Vagina (tissue), 2 donors: ENCODE measurements at regions not wholly inside any gene's neighbourhood (a gene's known extent, or its start where the extent isn't known, plus 50 kb on each side); places are given as distances from the start of the nearest gene placed in this dataset.
"Not testable (repeated sequence)": the region's sequence is repeated elsewhere in the genome, so short reads cannot be mapped to it uniquely, and the experiment has no call there.

Experiments used
- DNase-seq, 2 donors: peaks; one replicate each; pipeline ENCODE4 v3.0.0-alpha.2; 2017; ENCODE audit errors: extremely low spot score in 2 of 2
- H3K27ac ChIP-seq: fragments of 200-600 bp; sonication (generic); one replicate; pipeline ENCODE4 v1.5.1; 2019
- H3K27me3 ChIP-seq: fragments of 200-600 bp; sonication (generic); one replicate; pipeline ENCODE4 v1.5.1; 2019
- H3K36me3 ChIP-seq, 2 donors: fragments of 200-600 bp; sonication (generic); one replicate each; pipeline ENCODE4 v1.5.1; 2017 to 2019
- H3K4me1 ChIP-seq: fragments of 200-600 bp; sonication (generic); one replicate; pipeline ENCODE4 v1.5.1; 2019
- H3K4me3 ChIP-seq, 2 donors: fragments of 200-600 bp; sonication (generic); 1 replicate in 1 of 2; 2 replicates in 1 of 2; pipeline ENCODE4 v1.5.1; 2016 to 2019
- H3K9me3 ChIP-seq: fragments of 200-600 bp; sonication (generic); one replicate; pipeline ENCODE4 v1.5.1; 2019
- POLR2A ChIP-seq, 2 donors: fragments of 450-650 bp; IDR thresholded peaks; one replicate each; pipeline ENCODE4 v1.6.1; 2017; ENCODE audit warnings: antibody characterized with exemption in 2 of 2, mild to moderate bottlenecking in 2 of 2, moderate library complexity in 2 of 2
- POLR2AphosphoS5 ChIP-seq, 2 donors: sonication (generic); formaldehyde crosslinking; IDR thresholded peaks; one replicate each; pipeline ENCODE4 v1.9.0; 2017; ENCODE audit warnings: antibody characterized with exemption in 2 of 2, mild to moderate bottlenecking in 2 of 2, low read depth in 1 of 2; ENCODE audit not compliant: insufficient read depth in 1 of 2
- intact Hi-C: fragments of 100-400 bp; cut with DNase I; formaldehyde crosslinking; loops from one replicate; pipeline ENCODE4 v1.15.1; 2023
- TF ChIP-seq, protein P1 (sequence below), 3 experiments: fragments of 450-650 bp in 2 of 3; fragments of 200-600 bp in 1 of 3; sonication (generic) in 1 of 3; IDR thresholded peaks; one replicate each; pipeline ENCODE4 v1.5.1; 2017 to 2019; ENCODE audit warnings: antibody characterized with exemption in 3 of 3, mild to moderate bottlenecking in 2 of 3, moderate library complexity in 2 of 3

DNA sequence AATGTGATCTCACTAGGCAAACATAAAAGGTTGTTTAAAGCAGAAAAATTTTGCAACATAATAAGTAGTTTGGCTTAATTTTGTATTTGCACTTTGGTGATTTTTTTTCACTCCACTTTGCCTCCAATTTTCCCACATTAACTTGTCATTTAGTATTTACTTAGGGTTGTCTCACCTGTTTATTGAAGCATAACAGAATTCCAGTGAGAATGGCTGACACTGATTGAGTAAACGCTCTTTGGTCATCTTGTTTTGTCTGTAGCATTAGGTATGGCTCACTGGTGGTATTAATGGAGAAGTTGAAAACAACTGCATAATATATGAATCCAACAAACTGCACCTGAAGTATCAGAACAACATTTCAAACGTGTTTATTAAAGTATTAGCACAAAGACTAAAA is 799.5 kb upstream of the ADGRL3 start:
- H3K27me3 ChIP-seq: no peaks in the 10 kb centered on the region
- no peak overlapping the region for H3K27ac ChIP-seq
- H3K4me3 ChIP-seq: no peak overlapping the region
- H3K36me3 ChIP-seq: no peaks in the 10 kb centered on the region
- no peak for DNase-seq
- no peaks in the 10 kb centered on the region for H3K9me3 ChIP-seq
- intact Hi-C loops: no loop called here
- TF ChIP-seq POLR2A (IDR thresholded peaks at IDR 0.05) (no peak), POLR2AphosphoS5 (IDR thresholded peaks at IDR 0.05; ENCODE audit: insufficient read depth in 1 of 2, low read depth in 1 of 2) (no peak)
- TF ChIP-seq, protein P1, sequence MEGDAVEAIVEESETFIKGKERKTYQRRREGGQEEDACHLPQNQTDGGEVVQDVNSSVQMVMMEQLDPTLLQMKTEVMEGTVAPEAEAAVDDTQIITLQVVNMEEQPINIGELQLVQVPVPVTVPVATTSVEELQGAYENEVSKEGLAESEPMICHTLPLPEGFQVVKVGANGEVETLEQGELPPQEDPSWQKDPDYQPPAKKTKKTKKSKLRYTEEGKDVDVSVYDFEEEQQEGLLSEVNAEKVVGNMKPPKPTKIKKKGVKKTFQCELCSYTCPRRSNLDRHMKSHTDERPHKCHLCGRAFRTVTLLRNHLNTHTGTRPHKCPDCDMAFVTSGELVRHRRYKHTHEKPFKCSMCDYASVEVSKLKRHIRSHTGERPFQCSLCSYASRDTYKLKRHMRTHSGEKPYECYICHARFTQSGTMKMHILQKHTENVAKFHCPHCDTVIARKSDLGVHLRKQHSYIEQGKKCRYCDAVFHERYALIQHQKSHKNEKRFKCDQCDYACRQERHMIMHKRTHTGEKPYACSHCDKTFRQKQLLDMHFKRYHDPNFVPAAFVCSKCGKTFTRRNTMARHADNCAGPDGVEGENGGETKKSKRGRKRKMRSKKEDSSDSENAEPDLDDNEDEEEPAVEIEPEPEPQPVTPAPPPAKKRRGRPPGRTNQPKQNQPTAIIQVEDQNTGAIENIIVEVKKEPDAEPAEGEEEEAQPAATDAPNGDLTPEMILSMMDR (IDR thresholded peaks at IDR 0.05): no peak
- no peaks in the 10 kb centered on the region for H3K4me1 ChIP-seq

GRCh38 chr4:60404027-60404426 is 796.1 kb upstream of the ADGRL3 start:
- intact Hi-C loops: no loop called here
- no peaks in the 10 kb centered on the region for H3K4me1 ChIP-seq
- TF ChIP-seq POLR2A (IDR thresholded peaks at IDR 0.05): no peak
- no peak for TF ChIP-seq POLR2AphosphoS5 (IDR thresholded peaks at IDR 0.05; ENCODE audit: insufficient read depth in 1 of 2, low read depth in 1 of 2)
- TF ChIP-seq, protein P1 (IDR thresholded peaks at IDR 0.05): no peak
- H3K27ac ChIP-seq: no peak overlapping the region
- no peak for DNase-seq
- H3K9me3 ChIP-seq: no peaks in the 10 kb centered on the region
- no peaks in the 10 kb centered on the region for H3K36me3 ChIP-seq
- H3K27me3 ChIP-seq: no peaks in the 10 kb centered on the region
- H3K4me3 ChIP-seq: no peak overlapping the region

DNA sequence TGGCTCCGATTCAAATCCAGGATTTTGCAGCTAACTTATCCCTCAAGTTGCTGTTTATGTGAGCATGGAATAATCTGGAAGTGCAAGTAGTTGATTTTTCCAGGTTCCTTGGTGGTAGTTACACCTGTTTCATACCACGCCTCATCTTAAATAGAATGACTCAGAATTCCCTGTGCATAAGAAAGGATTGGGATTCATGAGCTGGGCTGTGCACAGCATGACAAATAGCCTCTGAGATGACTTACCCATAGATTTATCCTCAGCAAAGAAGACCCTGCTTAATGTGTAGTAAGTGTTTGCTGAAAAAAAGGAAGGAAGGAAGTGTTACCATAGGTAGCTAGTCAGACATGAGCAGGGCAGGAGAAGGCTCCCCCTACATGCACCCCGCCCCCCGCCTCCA is 777.7 kb upstream of the ADGRL3 start:
- Histone ChIP-seq H3K27ac (no peak overlapping the region), H3K36me3 (no peaks in the 10 kb centered on the region), H3K9me3 (no peaks in the 10 kb centered on the region), H3K27me3 (no peaks in the 10 kb centered on the region), H3K4me3 (no peak overlapping the region), H3K4me1 (no peaks in the 10 kb centered on the region)
- DNase-seq: no peak
- intact Hi-C loops: no loop called here
- TF ChIP-seq, protein P1 (IDR thresholded peaks at IDR 0.05): no peak
- TF ChIP-seq POLR2AphosphoS5 (IDR thresholded peaks at IDR 0.05; ENCODE audit: insufficient read depth in 1 of 2, low read depth in 1 of 2) (no peak), POLR2A (IDR thresholded peaks at IDR 0.05) (no peak)

DNA sequence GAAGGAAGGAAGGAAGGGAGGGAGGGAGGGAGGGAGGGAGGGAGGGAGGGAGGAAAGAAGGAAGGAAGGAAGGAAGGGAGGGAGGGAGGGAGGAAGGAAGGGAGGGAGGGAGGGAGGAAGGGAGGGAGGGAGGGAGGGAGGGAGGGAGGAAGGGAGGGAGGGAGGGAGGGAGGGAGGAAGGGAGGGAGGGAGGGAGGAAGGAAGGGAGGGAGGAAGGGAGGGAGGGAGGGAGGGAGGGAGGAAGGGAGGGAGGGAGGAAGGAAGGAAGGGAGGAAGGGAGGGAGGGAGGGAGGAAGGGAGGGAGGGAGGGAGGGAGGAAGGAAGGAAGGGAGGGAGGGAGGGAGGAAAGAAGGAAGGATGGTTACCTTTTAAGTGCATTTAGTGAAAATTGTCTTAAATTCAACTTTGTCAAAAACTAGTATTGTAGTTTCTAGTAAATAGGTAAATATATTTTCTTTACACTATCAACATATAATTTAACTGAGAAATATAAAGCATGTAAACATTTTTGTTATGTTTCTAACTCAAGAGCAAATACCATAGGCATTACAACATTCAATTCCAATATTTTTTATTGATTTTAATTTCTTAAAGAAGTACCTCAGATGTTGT is 776.4 kb upstream of the ADGRL3 start:
- intact Hi-C loops, H3K36me3 ChIP-seq, H3K27ac ChIP-seq, DNase-seq, H3K4me1 ChIP-seq, H3K9me3 ChIP-seq, H3K27me3 ChIP-seq, H3K4me3 ChIP-seq: not testable (repeated sequence)

DNA sequence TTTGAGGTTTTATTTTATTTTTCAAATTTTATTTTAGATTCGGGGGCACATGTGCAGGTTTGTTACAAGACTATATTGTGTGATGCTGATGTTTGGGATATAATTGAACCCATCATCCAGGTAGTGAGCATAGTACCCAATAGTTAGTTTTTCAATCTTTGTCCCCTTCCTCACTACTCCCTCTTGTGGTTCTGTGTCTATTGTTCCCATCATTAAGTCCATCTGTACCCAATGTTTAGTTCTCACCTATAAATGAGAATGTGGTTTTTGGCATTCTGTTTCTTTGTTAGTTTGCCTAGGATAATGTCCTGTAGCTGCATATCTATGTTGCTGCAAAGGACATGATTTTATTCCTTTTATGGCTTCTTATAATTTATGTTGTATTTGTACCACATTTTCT is 767.2 kb upstream of the ADGRL3 start:
- no peak for DNase-seq
- intact Hi-C loops: no loop called here
- H3K4me3 ChIP-seq: no peak overlapping the region
- TF ChIP-seq, protein P1 (IDR thresholded peaks at IDR 0.05): no peak
- no peak overlapping the region for H3K27ac ChIP-seq
- H3K36me3 ChIP-seq: no peaks in the 10 kb centered on the region
- no peaks in the 10 kb centered on the region for H3K27me3 ChIP-seq
- H3K4me1 ChIP-seq: no peaks in the 10 kb centered on the region
- H3K9me3 ChIP-seq: no peaks in the 10 kb centered on the region

GRCh38 chr4:60443068-60443467 is 757.1 kb upstream of the ADGRL3 start:
- Histone ChIP-seq H3K27ac (no peak overlapping the region), H3K4me3 (no peak overlapping the region), H3K9me3 (no peaks in the 10 kb centered on the region), H3K36me3 (no peaks in the 10 kb centered on the region), H3K27me3 (no peaks in the 10 kb centered on the region), H3K4me1 (no peaks in the 10 kb centered on the region)
- DNase-seq: no peak
- TF ChIP-seq POLR2AphosphoS5 (IDR thresholded peaks at IDR 0.05; ENCODE audit: insufficient read depth in 1 of 2, low read depth in 1 of 2): no peak
- TF ChIP-seq, protein P1 (IDR thresholded peaks at IDR 0.05): no peak
- no peak for TF ChIP-seq POLR2A (IDR thresholded peaks at IDR 0.05)
- intact Hi-C loops: no loop called here
